Iris pigment epithelial cell (primary cell): ENCODE measurements at regions not wholly inside any gene's neighbourhood (a gene's known extent, or its start where the extent isn't known, plus 50 kb on each side); places are given as distances from the start of the nearest gene placed in this dataset.

Source experiments
- DNase-seq: peaks from one replicate; pipeline ENCODE4 v3.0.0-alpha.2; 2011; ENCODE audit warnings: low read depth

GRCh38 chr20:6421321-6422248, 298.8 kb upstream of the FERMT1 start:
- DNase-seq, result no peak

DNA sequence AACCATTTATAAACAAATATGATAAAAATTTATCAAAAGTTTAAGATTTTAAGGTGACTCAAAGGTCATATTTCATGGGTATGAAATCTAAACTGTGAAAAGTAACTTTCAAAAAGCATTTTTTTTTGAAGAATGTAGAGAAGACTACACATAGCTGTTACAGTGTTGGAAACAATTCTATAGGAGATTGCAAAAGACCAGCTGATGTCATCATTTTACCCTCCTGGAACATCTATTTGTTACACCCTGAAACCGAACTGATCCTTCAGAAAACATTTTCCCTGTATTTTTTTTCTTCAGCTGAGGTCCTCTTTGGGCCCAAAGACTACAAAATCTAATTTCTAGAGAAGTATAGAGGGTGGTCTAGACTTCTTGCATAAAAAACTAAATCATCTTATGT, 297.5 kb upstream of the FERMT1 start:
- peak; percentile 76 for DNase-seq

- no peak for DNase-seq
Measured at GRCh38 chr20:6418732-6419131, 295.9 kb upstream of the FERMT1 start.

- DNase-seq, result no peak
Measured at GRCh38 chr20:6416371-6416770, 293.5 kb upstream of the FERMT1 start.

DNA sequence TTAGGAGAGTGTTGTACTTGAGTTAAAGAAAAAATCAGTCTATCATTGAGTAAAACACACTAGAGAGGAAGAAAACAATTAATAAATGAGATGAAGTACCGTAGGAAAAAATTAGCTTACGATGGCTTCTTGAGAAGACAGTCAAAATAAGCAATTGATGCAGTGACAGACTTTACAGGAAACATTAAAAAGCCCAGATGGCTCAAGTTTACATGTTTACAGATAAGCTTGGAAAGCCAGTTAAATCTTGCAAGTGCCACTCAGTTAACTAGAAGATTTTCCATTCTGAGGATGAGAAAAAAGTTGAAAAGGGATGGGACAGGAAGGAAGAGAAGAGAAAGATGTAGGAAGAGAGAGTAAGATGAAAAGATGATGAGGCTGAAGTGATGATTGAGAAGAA, 288.8 kb upstream of the FERMT1 start:
- no peak for DNase-seq

DNA sequence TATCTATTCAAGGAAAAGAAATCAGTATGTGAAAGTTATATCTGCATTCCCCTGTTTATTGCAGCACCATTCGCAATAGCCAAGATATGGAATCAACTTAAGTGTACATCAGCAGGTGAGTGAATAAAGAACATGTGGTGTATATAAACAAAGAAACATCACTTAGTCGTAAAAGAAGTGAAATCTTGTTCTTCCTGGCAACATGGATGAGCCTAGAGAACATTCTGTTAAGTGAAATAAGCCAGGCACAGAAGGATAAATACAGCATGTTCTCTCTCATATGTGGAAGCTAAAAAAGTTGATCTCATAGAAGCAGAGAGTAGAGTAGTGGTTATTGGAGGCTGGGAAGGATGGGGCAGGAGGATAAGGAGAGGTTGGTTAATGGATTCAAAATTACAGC, 287.9 kb upstream of the FERMT1 start:
- no peak for DNase-seq

- DNase-seq, result no peak
Measured at GRCh38 chr20:6407163-6407562, 284.3 kb upstream of the FERMT1 start.

- peak; percentile 69 for DNase-seq
Measured at GRCh38 chr20:6401893-6402557, 279.2 kb upstream of the FERMT1 start.

GRCh38 chr20:6397115-6397514, 274.3 kb upstream of the FERMT1 start:
- DNase-seq, result no peak

DNA sequence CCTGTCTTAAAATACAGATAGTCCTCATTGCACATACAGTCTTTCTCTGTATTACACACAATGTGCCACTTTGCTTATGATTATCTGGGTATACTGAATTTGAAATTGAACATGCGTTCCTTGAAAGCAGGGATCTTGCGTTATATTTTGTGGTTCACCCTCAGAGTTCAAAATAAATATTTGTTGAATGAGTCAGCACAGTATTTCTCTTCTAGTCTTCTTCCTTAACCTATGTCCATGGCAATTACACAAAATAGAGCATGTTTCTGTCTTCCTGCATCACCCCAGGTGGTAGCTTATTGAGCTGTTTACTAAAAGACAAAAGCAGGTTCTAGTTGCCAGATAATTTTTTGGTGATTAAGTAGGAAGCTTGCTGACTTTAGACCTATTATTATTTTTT, 272.9 kb upstream of the FERMT1 start:
- peak; percentile 42 for DNase-seq

GRCh38 chr20:6388671-6389197, 265.9 kb upstream of the FERMT1 start:
- DNase-seq, result no peak

DNA sequence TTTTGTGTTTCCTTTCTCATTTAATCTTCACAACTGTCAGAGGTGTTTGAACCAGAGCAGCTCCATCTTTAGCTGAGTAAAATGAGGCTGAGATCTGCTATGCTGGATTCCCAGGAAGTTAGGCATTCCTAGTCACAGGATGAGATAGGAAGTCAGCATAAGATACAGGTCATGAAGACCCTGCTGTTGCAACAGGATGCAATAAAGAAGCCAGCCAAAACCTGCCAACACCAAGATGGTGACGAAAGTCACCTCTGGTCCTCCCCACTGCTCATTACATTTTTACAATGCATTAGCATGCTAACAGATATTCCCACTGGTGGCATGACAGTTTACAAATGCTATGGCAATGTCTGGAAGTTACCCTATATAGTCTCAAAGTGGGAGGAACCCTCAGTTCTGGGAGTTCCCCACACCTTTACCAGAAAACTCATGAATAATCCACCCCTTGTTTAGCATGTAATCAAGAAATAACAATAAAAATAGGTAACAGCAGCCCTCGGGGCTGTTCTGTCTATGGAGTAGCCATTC, 262.2 kb upstream of the FERMT1 start:
- no peak for DNase-seq

DNA sequence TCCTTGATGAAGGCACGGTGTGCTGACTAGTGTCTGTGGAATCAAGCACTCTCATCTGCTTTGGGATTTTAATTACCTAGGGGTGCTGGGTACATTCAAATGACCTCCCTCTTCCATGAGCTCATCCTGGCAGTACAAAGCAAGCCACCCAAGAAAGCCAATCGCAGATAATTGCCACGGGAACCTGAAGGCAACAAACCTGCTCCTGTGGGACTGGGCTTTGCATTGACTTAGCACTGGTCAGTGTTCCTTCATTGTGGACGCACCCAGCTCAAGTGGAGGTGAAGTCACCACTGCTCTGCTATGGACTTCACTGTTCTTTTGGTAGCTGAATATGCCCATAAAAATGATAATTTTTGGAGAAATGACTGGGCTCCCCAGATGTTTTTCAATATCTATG, 261.6 kb upstream of the FERMT1 start:
- no peak for DNase-seq

DNA sequence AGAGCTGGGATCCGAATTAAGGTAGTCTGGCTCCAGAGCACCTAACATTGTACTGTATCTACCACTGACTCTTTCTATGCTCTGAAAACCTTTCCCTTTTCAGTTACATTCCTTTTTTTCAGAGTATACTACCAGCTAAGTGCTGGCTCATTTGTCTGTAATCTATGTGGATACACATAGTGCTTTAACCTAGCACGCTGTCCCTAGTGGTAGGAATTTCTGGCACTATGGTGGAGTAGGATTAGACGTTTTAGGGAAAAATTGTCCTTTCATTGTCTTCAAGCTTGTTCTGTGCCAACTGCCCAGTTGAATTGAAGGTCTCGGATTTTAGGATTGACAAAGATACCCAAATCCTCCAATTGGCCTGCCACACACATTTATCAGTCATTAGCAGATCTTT, 259.1 kb upstream of the FERMT1 start:
- peak; percentile 25 for DNase-seq

GRCh38 chr20:6362245-6362644, 239.4 kb upstream of the FERMT1 start:
- no peak for DNase-seq

- no peak for DNase-seq
Measured at GRCh38 chr20:6360766-6361165, 237.9 kb upstream of the FERMT1 start.

DNA sequence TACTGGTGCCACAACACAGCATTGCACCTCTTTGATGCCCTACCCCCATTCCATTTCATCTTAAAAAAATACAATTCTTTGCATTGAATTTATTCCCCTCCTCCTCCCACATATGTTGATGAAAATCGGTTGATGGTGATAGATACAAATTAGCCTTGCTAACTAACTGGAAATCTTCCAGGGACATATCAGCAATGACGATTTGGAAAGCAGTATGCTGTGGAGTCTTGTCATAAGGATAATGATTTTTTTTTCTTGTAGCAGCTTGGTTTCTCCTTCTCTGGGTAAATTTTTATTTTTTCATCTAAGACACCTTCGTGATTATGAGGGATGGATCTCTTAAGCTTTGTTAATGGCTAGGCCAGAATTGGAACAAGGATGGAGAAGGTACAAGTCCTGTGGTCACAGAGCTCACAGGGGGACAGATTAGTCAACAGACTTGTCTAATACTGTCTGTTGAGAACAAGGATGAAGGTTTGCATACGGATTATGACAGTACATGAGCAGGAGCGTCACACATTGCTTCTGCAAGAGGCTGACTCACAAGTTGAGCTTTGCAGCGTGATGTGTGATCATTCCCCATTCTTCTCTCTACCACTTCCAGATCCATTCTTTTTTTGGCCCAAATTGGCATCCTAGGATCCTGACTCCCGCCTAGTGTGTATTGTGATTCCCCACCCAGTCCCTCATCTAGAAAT, 233.1 kb upstream of the FERMT1 start:
- DNase-seq, result no peak

DNA sequence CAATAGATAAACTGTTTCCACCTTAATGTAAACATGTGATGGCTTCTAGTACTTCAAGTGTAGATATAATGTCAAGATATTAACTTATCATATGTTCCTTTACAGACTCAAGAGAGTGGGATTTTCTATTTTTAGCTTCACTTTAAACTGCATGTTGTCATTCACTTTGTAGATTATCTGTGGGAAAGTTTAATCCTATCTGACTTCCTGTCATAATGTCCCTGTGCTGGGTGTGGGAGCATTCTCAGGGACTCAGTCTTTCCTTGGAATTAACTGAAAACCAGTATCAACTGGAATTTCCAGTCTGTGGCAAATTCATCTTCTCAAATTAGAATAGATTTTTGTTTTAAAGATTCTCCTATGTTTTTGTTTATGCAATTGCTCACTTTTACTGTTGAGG, 226.1 kb upstream of the FERMT1 start:
- no peak for DNase-seq

DNA sequence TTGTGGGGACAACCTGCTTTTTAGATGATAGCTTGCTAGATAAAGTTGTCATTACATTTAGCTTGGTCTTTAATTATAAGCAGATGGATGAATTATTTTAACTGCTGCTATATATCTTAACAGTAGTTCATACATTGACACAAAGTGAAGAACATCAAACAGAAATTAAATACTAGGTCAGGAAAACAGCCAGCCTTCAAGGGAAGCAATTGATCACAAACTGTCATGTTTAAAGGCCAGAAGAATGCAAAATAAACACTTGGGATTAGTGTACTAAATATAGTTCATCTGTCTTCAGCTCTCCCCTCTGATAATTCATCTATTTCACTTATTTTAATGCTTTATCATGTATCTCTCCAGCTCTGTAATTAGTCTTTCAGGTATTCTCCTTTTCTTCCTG, 225.1 kb upstream of the FERMT1 start:
- no peak for DNase-seq

DNA sequence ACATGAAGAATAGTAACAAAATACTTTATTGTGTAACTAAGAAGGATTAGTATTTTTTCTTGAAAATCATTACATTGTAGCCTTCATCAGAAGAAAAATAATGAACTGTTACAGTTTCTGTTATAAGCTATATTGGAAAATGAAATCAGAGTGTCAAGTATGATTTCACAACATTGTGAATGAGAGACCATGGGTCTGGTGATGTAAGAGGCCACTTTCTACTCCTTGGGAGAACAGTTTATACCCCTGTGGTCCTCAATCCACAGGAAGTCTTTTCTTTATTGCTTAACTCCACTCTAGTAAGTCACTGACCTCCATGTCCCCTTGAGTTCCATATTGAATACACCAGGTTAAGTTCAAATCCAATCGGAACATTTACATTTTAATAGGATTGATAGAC, 218.7 kb upstream of the FERMT1 start:
- DNase-seq, result peak; percentile 24

DNA sequence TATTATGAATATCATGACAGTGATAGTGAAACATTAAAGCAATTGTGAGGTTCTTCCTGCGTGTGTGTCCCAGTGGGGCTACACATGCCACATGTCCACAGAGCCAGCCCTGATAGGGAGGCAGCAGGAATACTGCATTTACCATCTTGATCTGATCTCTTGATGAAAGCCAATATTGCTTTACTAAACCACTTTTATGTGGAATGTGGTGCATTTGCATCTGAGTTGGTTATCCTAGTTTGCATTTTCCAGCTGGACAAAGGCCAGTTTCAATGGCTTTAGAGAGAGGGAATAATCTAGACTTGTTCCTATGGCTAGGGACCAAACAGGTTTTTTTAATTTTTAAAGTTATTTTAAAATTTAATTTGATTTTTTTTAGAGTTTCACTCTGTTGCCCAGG, 216.3 kb upstream of the FERMT1 start:
- no peak for DNase-seq

- no peak for DNase-seq
Measured at GRCh38 chr20:6333110-6333509, 210.3 kb upstream of the FERMT1 start.
